CD14-positive monocyte (primary cell): ENCODE measurements at regions not wholly inside any gene's neighbourhood (a gene's known extent, or its start where the extent isn't known, plus 50 kb on each side); places are given as distances from the start of the nearest gene placed in this dataset.

ENCODE experiments used
- DNase-seq, 3 donors: peaks; one replicate each; pipeline ENCODE4 v3.0.0-alpha.2; 2011 to 2022
- H2AFZ ChIP-seq: 2 replicates; pipeline ENCODE4 v1.6.0; 2012; ENCODE audit warnings: mild to moderate bottlenecking, low read depth, low read length, inconsistent platforms; ENCODE audit not compliant: insufficient read depth, poor library complexity, severe bottlenecking
- H3K27ac ChIP-seq, 2 donors: 1 replicate in 1 of 2; 2 replicates in 1 of 2; pipeline ENCODE4 v1.5.1; 2012 to 2013; ENCODE audit warnings: low read length in 2 of 2, control low read depth in 1 of 2, inconsistent platforms in 1 of 2, low read depth in 1 of 2, mild to moderate bottlenecking in 1 of 2
- H3K27me3 ChIP-seq, 2 donors: one replicate each; pipeline versions ENCODE4 v1.6.0 to v1.6.1; 2011 to 2013; ENCODE audit warnings: low read length in 2 of 2; ENCODE audit not compliant: control insufficient read depth in 2 of 2, insufficient read depth in 2 of 2
- H3K36me3 ChIP-seq, 2 donors: replicated peaks in 1 of 2; 1 replicate in 1 of 2; 2 replicates in 1 of 2; pipeline versions ENCODE4 v1.5.1 to v1.6.1; 2012 to 2013; ENCODE audit warnings: low read length in 2 of 2, control low read depth in 1 of 2, inconsistent platforms in 1 of 2, mild to moderate bottlenecking in 1 of 2; ENCODE audit not compliant: insufficient read depth in 2 of 2, control insufficient read depth in 1 of 2
- H3K4me1 ChIP-seq, 2 donors: 1 replicate in 1 of 2; 2 replicates in 1 of 2; pipeline versions ENCODE4 v1.5.1 to v1.6.1; 2012 to 2013; ENCODE audit warnings: low read length in 2 of 2, control low read depth in 1 of 2, inconsistent platforms in 1 of 2, mild to moderate bottlenecking in 1 of 2, moderate library complexity in 1 of 2; ENCODE audit not compliant: insufficient read depth in 2 of 2, control insufficient read depth in 1 of 2
- H3K4me2 ChIP-seq: replicated peaks from 2 replicates; pipeline ENCODE3; 2012; ENCODE audit warnings: low read length, moderate library complexity, mild to moderate bottlenecking; ENCODE audit not compliant: poor library complexity, severe bottlenecking; ENCODE audit errors: extremely low read depth
- H3K4me3 ChIP-seq, 3 experiments: fragments of 200-600 bp in 1 of 3; sonication (generic) in 1 of 3; replicated peaks in 1 of 3; 1 replicate in 2 of 3; 2 replicates in 1 of 3; pipeline ENCODE4 v1.5.1; 2011 to 2013; ENCODE audit warnings: low read length in 3 of 3, mild to moderate bottlenecking in 3 of 3, control low read depth in 2 of 3, low read depth in 2 of 3, inconsistent platforms in 1 of 3, moderate library complexity in 1 of 3
- H3K79me2 ChIP-seq: 2 replicates; pipeline ENCODE4 v1.6.0; 2012; ENCODE audit warnings: mild to moderate bottlenecking, control low read depth, inconsistent platforms, low read length, moderate library complexity; ENCODE audit not compliant: insufficient read depth
- H3K9ac ChIP-seq: 2 replicates; pipeline ENCODE4 v1.6.0; 2017; ENCODE audit warnings: low read length, mild to moderate bottlenecking; ENCODE audit not compliant: insufficient read depth, poor library complexity, severe bottlenecking
- H3K9me3 ChIP-seq, 2 donors: replicated peaks in 1 of 2; 1 replicate in 1 of 2; 2 replicates in 1 of 2; pipeline versions ENCODE4 v1.5.1 to v1.6.1; 2012 to 2013; ENCODE audit warnings: low read length in 2 of 2, control low read depth in 1 of 2; ENCODE audit not compliant: control insufficient read depth in 1 of 2, insufficient read depth in 1 of 2
- H4K20me1 ChIP-seq: 2 replicates; pipeline ENCODE4 v1.6.0; 2012; ENCODE audit warnings: mild to moderate bottlenecking, low read length, control low read depth, moderate library complexity; ENCODE audit not compliant: insufficient read depth
- H3K27ac Mint-ChIP-seq, 7 donors: one replicate each; pipeline ENCODE4 v1.8.0; 2020; ENCODE audit warnings: mild to moderate bottlenecking in 7 of 7, mixed read lengths in 7 of 7, moderate library complexity in 6 of 7, inconsistent platforms in 2 of 7
- H3K27me3 Mint-ChIP-seq, 3 donors: one replicate each; pipeline ENCODE4 v1.8.0; 2021 to 2022; ENCODE audit warnings: low read depth in 3 of 3, mild to moderate bottlenecking in 3 of 3, mixed read lengths in 3 of 3, moderate library complexity in 3 of 3, inconsistent platforms in 1 of 3
- H3K36me3 Mint-ChIP-seq, 2 donors: one replicate each; pipeline ENCODE4 v1.8.0; 2020; ENCODE audit warnings: mixed read lengths in 2 of 2, inconsistent platforms in 1 of 2, mild to moderate bottlenecking in 1 of 2
- H3K4me1 Mint-ChIP-seq: one replicate; pipeline ENCODE4 v1.8.0; 2020; ENCODE audit warnings: mild to moderate bottlenecking, mixed read lengths
- H3K4me3 Mint-ChIP-seq, 2 donors: one replicate each; pipeline ENCODE4 v1.8.0; 2020; ENCODE audit warnings: mild to moderate bottlenecking in 2 of 2, mixed read lengths in 2 of 2, moderate library complexity in 1 of 2
- H3K9me3 Mint-ChIP-seq, 7 donors: one replicate each; pipeline ENCODE4 v1.8.0; 2020 to 2022; ENCODE audit warnings: mixed read lengths in 7 of 7, mild to moderate bottlenecking in 6 of 7, moderate library complexity in 6 of 7, inconsistent platforms in 2 of 7
- CTCF ChIP-seq: fragments of 200-600 bp; IDR thresholded peaks from one replicate; pipeline ENCODE4 v1.8.0; 2022; ENCODE audit warnings: antibody characterized with exemption, mild to moderate bottlenecking
- WGBS: methylation state at CpG from one replicate; pipeline ENCODE4 v1.1.5; 2013; ENCODE audit warnings: missing lambda C conversion rate; ENCODE audit not compliant: insufficient coverage; 5-methylcytosine and 5-hydroxymethylcytosine counted together
- intact Hi-C, 2 donors: fragments of 100-400 bp; cut with micrococcal nuclease; formaldehyde crosslinking; loops; one replicate each; pipeline versions ENCODE4 v1.15.0 to v1.15.1; 2023

- Mint-ChIP-seq H3K9me3 (peaks cover 3 to 21% (median 8%) of the 10 kb centered on the region in 7 donors), H3K27me3 (peaks cover 0 to 2% (median 1%) of the 10 kb centered on the region in 3 donors), H3K27ac (no peak overlapping the region), H3K4me3 (no peak overlapping the region), H3K4me1 (peaks cover 9% of the 10 kb centered on the region), H3K36me3 (no peaks in the 10 kb centered on the region)
- no peaks in the 10 kb centered on the region for H4K20me1 ChIP-seq
- DNase-seq: no peak
- no peaks in the 10 kb centered on the region for H3K9me3 ChIP-seq
- H3K36me3 ChIP-seq: no peaks in the 10 kb centered on the region
- no peak overlapping the region for H2AFZ ChIP-seq
- no peak overlapping the region for H3K4me3 ChIP-seq
- no peaks in the 10 kb centered on the region for H3K79me2 ChIP-seq
- WGBS: 100% methylated on average over 7 of the region's 9 CpGs
- no peak overlapping the region for H3K9ac ChIP-seq
- no peaks in the 10 kb centered on the region for H3K27me3 ChIP-seq
- H3K4me1 ChIP-seq: peaks cover 0 to 2% of the 10 kb centered on the region in 2 donors
- no peak overlapping the region for H3K4me2 ChIP-seq
- intact Hi-C loops: no loop called here
- TF ChIP-seq CTCF: no peak
- H3K27ac ChIP-seq: no peak overlapping the region
These were observed 468.0 kb upstream of the TBL1XR1 start for GRCh38 chr3:177665122-177665808.

- intact Hi-C loops: no loop called here
- TF ChIP-seq CTCF: no peak
- no CpG with 5 or more reads among the region's 10 CpGs for WGBS
- no peak overlapping the region for H2AFZ ChIP-seq
- H3K9ac ChIP-seq: no peak overlapping the region
- Mint-ChIP-seq H3K36me3 (no peaks in the 10 kb centered on the region), H3K27me3 (peaks cover 0 to 2% (median 2%) of the 10 kb centered on the region in 3 donors), H3K9me3 (peaks cover 0 to 4% (median 1%) of the 10 kb centered on the region in 7 donors), H3K4me3 (no peak overlapping the region), H3K27ac (no peak overlapping the region), H3K4me1 (peaks cover 17% of the 10 kb centered on the region)
- H3K4me1 ChIP-seq: peaks cover 10 to 11% of the 10 kb centered on the region in 2 donors
- H4K20me1 ChIP-seq: no peaks in the 10 kb centered on the region
- no peak overlapping the region for H3K4me3 ChIP-seq
- no peaks in the 10 kb centered on the region for H3K79me2 ChIP-seq
- H3K27me3 ChIP-seq: no peaks in the 10 kb centered on the region
- no peak overlapping the region for H3K27ac ChIP-seq
- no peak overlapping the region for H3K4me2 ChIP-seq
- H3K9me3 ChIP-seq: no peaks in the 10 kb centered on the region
- H3K36me3 ChIP-seq: no peaks in the 10 kb centered on the region
- no peak for DNase-seq
These were observed 475.1 kb upstream of the TBL1XR1 start for GRCh38 chr3:177672252-177672911.
